ENCODE measurements at regions not wholly inside any gene's neighbourhood (a gene's known extent, or its start where the extent isn't known, plus 50 kb on each side); places are given as distances from the start of the nearest gene placed in this dataset.

DNA sequence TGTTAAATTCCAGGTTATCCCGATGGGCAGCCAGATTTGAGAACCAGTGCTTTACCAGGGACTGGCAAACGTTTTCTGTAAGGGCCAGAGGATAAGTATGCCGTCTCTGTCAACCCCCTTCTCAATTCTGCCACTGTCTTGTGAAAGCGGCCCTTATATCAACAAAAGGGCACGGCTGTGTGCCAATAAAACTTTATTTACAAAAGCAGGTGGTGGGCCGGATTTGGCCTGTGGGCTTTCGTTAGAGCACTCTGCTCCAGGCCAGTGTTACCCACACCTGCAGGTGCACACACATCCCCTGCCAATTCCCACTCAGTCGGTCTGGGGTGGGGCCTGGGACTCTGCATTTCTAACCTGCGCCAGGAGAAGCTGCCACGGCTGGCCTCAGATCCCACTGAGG is 111.2 kb downstream of the RFLNA start:
- H3K4me1 ChIP-seq (ENCODE audit: insufficient read depth, low read length): no peaks in the 10 kb centered on the region
- no peaks in the 10 kb centered on the region for H3K27me3 ChIP-seq (ENCODE audit: insufficient read depth, low read length, poor library complexity)
- H3K4me3 ChIP-seq (ENCODE audit: low read depth in 1 of 2, low read length in 2 of 2): no peak overlapping the region
- H3K79me2 ChIP-seq (ENCODE audit: insufficient read depth, low read length): peaks cover 3% of the 10 kb centered on the region; the same call in 1 of the 2 replicates
- H3K9ac ChIP-seq (ENCODE audit: low read depth, low read length): no peak overlapping the region
- peaks cover 68% of the 10 kb centered on the region for H4K20me1 ChIP-seq (ENCODE audit: insufficient read depth, low read length)
- H3K4me2 ChIP-seq (ENCODE audit: insufficient read depth, low read length): no peak overlapping the region
- DNase-seq (no peak), ATAC-seq (ENCODE audit: insufficient read depth, low read depth) (no peak)
- no peak overlapping the region for H3K27ac ChIP-seq (ENCODE audit: low read length)
- no peak overlapping the region for H2AFZ ChIP-seq (ENCODE audit: low read depth, low read length)
- peaks cover 71% of the 10 kb centered on the region for H3K36me3 ChIP-seq (ENCODE audit: insufficient read depth, low read length)
- no peaks in the 10 kb centered on the region for H3K9me3 ChIP-seq (ENCODE audit: insufficient read depth, low read length, severe bottlenecking)
- no peak for TF ChIP-seq EZH2 (IDR thresholded peaks at IDR 0.05; ENCODE audit: borderline replicate concordance, low read depth, low read length, severe bottlenecking)
- TF ChIP-seq, protein P1, sequence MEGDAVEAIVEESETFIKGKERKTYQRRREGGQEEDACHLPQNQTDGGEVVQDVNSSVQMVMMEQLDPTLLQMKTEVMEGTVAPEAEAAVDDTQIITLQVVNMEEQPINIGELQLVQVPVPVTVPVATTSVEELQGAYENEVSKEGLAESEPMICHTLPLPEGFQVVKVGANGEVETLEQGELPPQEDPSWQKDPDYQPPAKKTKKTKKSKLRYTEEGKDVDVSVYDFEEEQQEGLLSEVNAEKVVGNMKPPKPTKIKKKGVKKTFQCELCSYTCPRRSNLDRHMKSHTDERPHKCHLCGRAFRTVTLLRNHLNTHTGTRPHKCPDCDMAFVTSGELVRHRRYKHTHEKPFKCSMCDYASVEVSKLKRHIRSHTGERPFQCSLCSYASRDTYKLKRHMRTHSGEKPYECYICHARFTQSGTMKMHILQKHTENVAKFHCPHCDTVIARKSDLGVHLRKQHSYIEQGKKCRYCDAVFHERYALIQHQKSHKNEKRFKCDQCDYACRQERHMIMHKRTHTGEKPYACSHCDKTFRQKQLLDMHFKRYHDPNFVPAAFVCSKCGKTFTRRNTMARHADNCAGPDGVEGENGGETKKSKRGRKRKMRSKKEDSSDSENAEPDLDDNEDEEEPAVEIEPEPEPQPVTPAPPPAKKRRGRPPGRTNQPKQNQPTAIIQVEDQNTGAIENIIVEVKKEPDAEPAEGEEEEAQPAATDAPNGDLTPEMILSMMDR (IDR thresholded peaks at IDR 0.05; ENCODE audit: borderline replicate concordance, extremely low read depth, low read length, poor library complexity, severe bottlenecking): no peak

DNA sequence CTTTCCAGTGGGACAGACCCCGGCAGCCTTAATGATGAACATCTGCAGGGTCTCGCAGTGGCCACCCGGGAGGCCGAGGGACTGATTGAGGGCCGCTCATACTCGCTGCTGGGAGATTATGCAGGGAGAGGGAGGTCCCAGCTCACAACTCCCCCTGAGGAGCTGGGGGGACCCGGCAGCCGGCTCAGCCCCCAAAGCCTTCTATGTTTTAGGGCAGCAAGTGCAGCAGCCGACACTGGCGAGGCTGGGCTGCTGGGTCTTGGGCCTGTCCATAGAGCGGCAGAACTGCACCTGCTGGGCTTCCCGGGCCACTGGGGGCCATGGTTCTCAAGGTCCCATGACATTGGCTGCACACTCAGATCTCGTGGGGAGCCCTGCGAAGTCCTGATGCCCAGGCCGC is 110.7 kb downstream of the RFLNA start:
- no peak overlapping the region for H3K9ac ChIP-seq (ENCODE audit: low read depth, low read length)
- H3K36me3 ChIP-seq (ENCODE audit: insufficient read depth, low read length): peaks cover 74% of the 10 kb centered on the region
- no peak for TF ChIP-seq EZH2 (IDR thresholded peaks at IDR 0.05; ENCODE audit: borderline replicate concordance, low read depth, low read length, severe bottlenecking)
- TF ChIP-seq, protein P1 (IDR thresholded peaks at IDR 0.05; ENCODE audit: borderline replicate concordance, extremely low read depth, low read length, poor library complexity, severe bottlenecking): no peak

DNA sequence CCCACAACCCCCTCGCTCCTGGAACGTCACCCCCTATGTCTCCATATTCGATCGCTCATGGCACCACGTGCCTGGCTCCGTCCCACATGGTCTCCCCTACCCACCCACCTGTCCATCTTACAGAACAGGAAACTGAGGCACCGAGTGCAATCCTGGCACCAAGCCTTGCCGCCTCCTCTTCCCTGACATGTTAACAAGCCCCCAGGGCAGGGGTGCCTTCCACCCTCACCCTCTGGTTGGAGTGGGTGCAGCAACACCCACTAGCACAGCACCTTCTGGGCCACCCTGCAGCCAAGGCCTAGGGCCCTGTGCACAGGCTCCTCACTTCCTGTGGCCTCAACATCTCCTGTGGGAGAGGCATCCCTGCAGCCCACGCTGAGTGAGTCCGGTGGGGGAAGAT is 110.3 kb downstream of the RFLNA start:
- no peaks in the 10 kb centered on the region for H3K27me3 ChIP-seq (ENCODE audit: insufficient read depth, low read length, poor library complexity)
- no peak overlapping the region for H2AFZ ChIP-seq (ENCODE audit: low read depth, low read length)
- peaks cover 75% of the 10 kb centered on the region for H3K36me3 ChIP-seq (ENCODE audit: insufficient read depth, low read length)
- ATAC-seq (ENCODE audit: insufficient read depth, low read depth): no peak
- H3K4me3 ChIP-seq (ENCODE audit: low read depth in 1 of 2, low read length in 2 of 2): no peak overlapping the region
- H3K27ac ChIP-seq (ENCODE audit: low read length): no peak overlapping the region
- H4K20me1 ChIP-seq (ENCODE audit: insufficient read depth, low read length): peaks cover 67% of the 10 kb centered on the region
- H3K9ac ChIP-seq (ENCODE audit: low read depth, low read length): no peak overlapping the region
- no peak overlapping the region for H3K4me2 ChIP-seq (ENCODE audit: insufficient read depth, low read length)
- H3K79me2 ChIP-seq (ENCODE audit: insufficient read depth, low read length): peaks cover 3% of the 10 kb centered on the region; the same call in 1 of the 2 replicates
- TF ChIP-seq EZH2 (IDR thresholded peaks at IDR 0.05; ENCODE audit: borderline replicate concordance, low read depth, low read length, severe bottlenecking): no peak
- TF ChIP-seq, protein P1 (IDR thresholded peaks at IDR 0.05; ENCODE audit: borderline replicate concordance, extremely low read depth, low read length, poor library complexity, severe bottlenecking): no peak
- H3K9me3 ChIP-seq (ENCODE audit: insufficient read depth, low read length, severe bottlenecking): no peaks in the 10 kb centered on the region
- DNase-seq: no peak
- no peaks in the 10 kb centered on the region for H3K4me1 ChIP-seq (ENCODE audit: insufficient read depth, low read length)

More for the DNA sequence above, 110.7 kb downstream of the RFLNA start:
- Histone ChIP-seq H3K4me3 (ENCODE audit: low read depth in 1 of 2, low read length in 2 of 2) (no peak overlapping the region), H3K79me2 (ENCODE audit: insufficient read depth, low read length) (peaks cover 3% of the 10 kb centered on the region; the same call in 1 of the 2 replicates), H3K27me3 (ENCODE audit: insufficient read depth, low read length, poor library complexity) (no peaks in the 10 kb centered on the region), H4K20me1 (ENCODE audit: insufficient read depth, low read length) (peaks cover 68% of the 10 kb centered on the region), H2AFZ (ENCODE audit: low read depth, low read length) (no peak overlapping the region), H3K4me2 (ENCODE audit: insufficient read depth, low read length) (no peak overlapping the region), H3K9me3 (ENCODE audit: insufficient read depth, low read length, severe bottlenecking) (no peaks in the 10 kb centered on the region), H3K27ac (ENCODE audit: low read length) (no peak overlapping the region), H3K4me1 (ENCODE audit: insufficient read depth, low read length) (no peaks in the 10 kb centered on the region)
- DNase-seq (no peak), ATAC-seq (ENCODE audit: insufficient read depth, low read depth) (no peak)
